HepG2 (cell line): ENCODE measurements at regions not wholly inside any gene's neighbourhood (a gene's known extent, or its start where the extent isn't known, plus 50 kb on each side); places are given as distances from the start of the nearest gene placed in this dataset.

ENCODE experiments used
- ATAC-seq: fragments of 200-7000 bp; cut with Tn5 transposase; 3 replicates; pipeline ENCODE4 v1.9.1; 2020; ENCODE audit warnings: mild to moderate bottlenecking, moderate library complexity
- BruUV-seq: library from RNA; stranded (reverse); fragments of 400-500 nt; replicated peaks from 2 replicates; lab custom pipeline; 2021; lab: Mats Ljungman, UMichigan
- CTCF ChIA-PET: fragments of 300-600 bp; formaldehyde crosslinking; extraction: SDS; loops from one replicate; lab custom pipeline; 2021; ENCODE audit warnings: low total read pairs, inconsistent platforms, low intra/inter-chr PET ratio; lab: Yijun Ruan, JAX
- POLR2A ChIA-PET: fragments of 350-600 bp; sonication (Branson Sonifier 250); formaldehyde crosslinking; loops from one replicate; lab custom pipeline; 2020; ENCODE audit warnings: antibody characterized with exemption, inconsistent platforms; lab: Yijun Ruan, JAX
- DNase-seq: peaks from one replicate; pipeline ENCODE4 v3.0.0-alpha.2; 2015; ENCODE audit warnings: low spot score
- FAIRE-seq: peaks from 3 replicates; lab custom pipeline; 2011; peaks lifted over from hg19 to GRCh38; lab: Jason Lieb, UNC
- H2AFZ ChIP-seq: one replicate; pipeline ENCODE4 v1.6.1; 2011; ENCODE audit warnings: low read length, inconsistent platforms
- H3K27ac ChIP-seq: fragments of 300-600 bp; 3 replicates; pipeline ENCODE4 v1.8.0; 2011; ENCODE audit warnings: mixed run types, mild to moderate bottlenecking, mixed read lengths, low read length, inconsistent platforms; ENCODE audit not compliant: insufficient read depth; ENCODE audit errors: extremely low read length
- H3K27me3 ChIP-seq, 2 experiments: fragments of 200-600 bp in 1 of 2; 2 replicates in 1 of 2; 3 replicates in 1 of 2; pipeline versions ENCODE4 v1.6.0 to v1.8.0; 2011; ENCODE audit warnings: low read length in 2 of 2, mild to moderate bottlenecking in 2 of 2, moderate library complexity in 2 of 2, inconsistent platforms in 1 of 2; ENCODE audit not compliant: insufficient read depth in 2 of 2, control insufficient read depth in 1 of 2
- H3K36me3 ChIP-seq, 2 experiments: fragments of 200-600 bp in 1 of 2; replicated peaks in 1 of 2; 2 replicates in 1 of 2; 3 replicates in 1 of 2; pipeline versions ENCODE4 v1.5.1 to v1.8.0; 2011; ENCODE audit warnings: low read length in 2 of 2, inconsistent platforms in 1 of 2; ENCODE audit not compliant: insufficient read depth in 2 of 2, control insufficient read depth in 1 of 2
- H3K4me1 ChIP-seq: 2 replicates; pipeline ENCODE4 v1.5.1; 2012; ENCODE audit warnings: low read length, inconsistent platforms; ENCODE audit not compliant: insufficient read depth
- H3K4me2 ChIP-seq: 2 replicates; pipeline ENCODE4 v1.6.0; 2011; ENCODE audit warnings: low read depth, low read length, inconsistent platforms
- H3K4me3 ChIP-seq, 3 experiments: fragments of 200-600 bp in 1 of 3; sonication (generic), shearing (Covaris generic) in 1 of 3; replicated peaks in 1 of 3; 2 replicates each; pipeline ENCODE4 v1.5.1; 2011 to 2016; ENCODE audit warnings: low read length in 3 of 3, inconsistent platforms in 2 of 3, low read depth in 2 of 3, mild to moderate bottlenecking in 2 of 3, control low read depth in 1 of 3, mixed read lengths in 1 of 3; ENCODE audit not compliant: insufficient read depth in 1 of 3
- H3K79me2 ChIP-seq: one replicate; pipeline ENCODE4 v1.6.1; 2011; ENCODE audit warnings: low read length, inconsistent platforms; ENCODE audit not compliant: insufficient read depth
- H3K9ac ChIP-seq: 2 replicates; pipeline ENCODE4 v1.6.0; 2011; ENCODE audit warnings: mild to moderate bottlenecking, low read depth, low read length, inconsistent platforms; ENCODE audit not compliant: insufficient read depth
- H3K9me3 ChIP-seq: 2 replicates; pipeline ENCODE4 v1.5.1; 2012; ENCODE audit warnings: mild to moderate bottlenecking, low read length
- H4K20me1 ChIP-seq: 2 replicates; pipeline ENCODE4 v1.6.0; 2011; ENCODE audit warnings: inconsistent platforms, mild to moderate bottlenecking, low read length, moderate library complexity; ENCODE audit not compliant: insufficient read depth
- AHR ChIP-seq: IDR thresholded peaks from 2 replicates; pipeline ENCODE4 v1.6.1; 2018; ENCODE audit warnings: missing genetic modification reagents, missing compliant biosample characterization
- BATF2 ChIP-seq: sonication (generic); formaldehyde crosslinking; IDR thresholded peaks from 2 replicates; pipeline ENCODE4 v1.8.0; 2022; ENCODE audit warnings: mild to moderate bottlenecking, missing genetic modification reagents, moderate library complexity
- CEBPZ ChIP-seq: IDR thresholded peaks from 2 replicates; pipeline ENCODE4 v1.6.1; 2012; ENCODE audit warnings: low read length, improper control_type of control experiment
- HES4 ChIP-seq: sonication (generic); formaldehyde crosslinking; IDR thresholded peaks from 2 replicates; pipeline ENCODE4 v1.9.0; 2021; ENCODE audit warnings: mild to moderate bottlenecking, missing genetic modification reagents, borderline replicate concordance
- NFYC ChIP-seq: IDR thresholded peaks from 2 replicates; pipeline ENCODE4 v1.6.1; 2016; ENCODE audit warnings: missing genetic modification reagents, missing compliant biosample characterization
- SAP130 ChIP-seq: IDR thresholded peaks from 2 replicates; pipeline ENCODE4 v1.6.1; 2016; ENCODE audit warnings: low read depth
- ZBTB25 ChIP-seq: IDR thresholded peaks from 2 replicates; pipeline ENCODE4 v1.6.1; 2018; ENCODE audit warnings: missing genetic modification reagents
- ZNF280D ChIP-seq: sonication (generic); formaldehyde crosslinking; IDR thresholded peaks from 2 replicates; pipeline ENCODE4 v1.5.1; 2020; ENCODE audit warnings: mild to moderate bottlenecking, missing genetic modification reagents
- ZNF547 ChIP-seq: sonication (generic); formaldehyde crosslinking; IDR thresholded peaks from 2 replicates; pipeline ENCODE4 v1.5.1; 2020; ENCODE audit warnings: mild to moderate bottlenecking, missing genetic modification reagents
- WGBS: methylation state at CpG from one replicate; pipeline ENCODE4 v1.1.6; 2017; ENCODE audit warnings: low lambda C conversion rate; 5-methylcytosine and 5-hydroxymethylcytosine counted together
- in situ Hi-C: cut with HindIII; loops from 2 replicates; pipeline ENCODE4 v1.10.0; 2017; ENCODE audit warnings: low pct_unique_long_range_greater_than_20kb; ENCODE audit not compliant: extremely low pct_ligation_motif_present
- intact Hi-C: fragments of 100-400 bp; cut with micrococcal nuclease; formaldehyde crosslinking; loops from one replicate; pipeline ENCODE4 v1.10.0; 2022; ENCODE audit not compliant: unreplicated experiment

- ATAC-seq (no peak), DNase-seq (no peak), FAIRE-seq (no peak)
- Histone ChIP-seq H3K4me2 (no peak overlapping the region), H2AFZ (no peak overlapping the region), H3K9ac (no peak overlapping the region), H3K79me2 (no peaks in the 10 kb centered on the region), H3K4me3 (no peak overlapping the region), H3K4me1 (no peaks in the 10 kb centered on the region), H4K20me1 (no peaks in the 10 kb centered on the region), H3K36me3 (no peaks in the 10 kb centered on the region), H3K27me3 (peaks cover 9 to 47% of the 10 kb centered on the region in 2 experiments; a peak in 4 of 5 replicates), H3K9me3 (no peaks in the 10 kb centered on the region), H3K27ac (no peak overlapping the region)
- POLR2A ChIA-PET = no interaction called here
- no TSS peak for BruUV-seq
- CTCF ChIA-PET = no interaction called here
- 40% methylated on average over 8 of the region's 8 CpGs for WGBS
- no peak for TF ChIP-seq AHR (CRISPR knock-in tag)
- no peak for TF ChIP-seq ZBTB25 (CRISPR knock-in tag)
- no peak for TF ChIP-seq BATF2 (CRISPR knock-in tag)
- TF ChIP-seq NFYC (CRISPR knock-in tag) = no peak
- TF ChIP-seq SAP130 (CRISPR knock-in tag) = no peak
- in situ Hi-C loops (loop anchor here (25.0 kb wide), 1 partner anchor 474 kb away; no protein-coding TSS in a partner anchor), intact Hi-C loops (loop anchor here (10.0 kb wide), 1 partner anchor 239 kb away; no protein-coding TSS in a partner anchor)
Measured at GRCh38 chr21:33135925-33136324, 66.0 kb downstream of the OLIG1 start.

GRCh38 chr21:33136847-33137502 is 67.0 kb downstream of the OLIG1 start:
- in situ Hi-C loops = loop anchor here (25.0 kb wide), 1 partner anchor 475 kb away; no protein-coding TSS in a partner anchor
- no peak overlapping the region for H2AFZ ChIP-seq
- POLR2A ChIA-PET = no interaction called here
- CTCF ChIA-PET = no interaction called here
- no peaks in the 10 kb centered on the region for H3K9me3 ChIP-seq
- DNase-seq = no peak
- H3K4me3 ChIP-seq = no peak overlapping the region
- no peak for FAIRE-seq
- intact Hi-C loops = loop anchor here (10.0 kb wide), 1 partner anchor 238 kb away; no protein-coding TSS in a partner anchor
- no peaks in the 10 kb centered on the region for H3K79me2 ChIP-seq
- no peak overlapping the region for H3K4me2 ChIP-seq
- WGBS = 9% methylated on average over 7 of the region's 7 CpGs
- no peaks in the 10 kb centered on the region for H4K20me1 ChIP-seq
- no TSS peak for BruUV-seq
- no peak for ATAC-seq
- peaks cover 5 to 48% of the 10 kb centered on the region in 2 experiments; a peak in 4 of 5 replicates for H3K27me3 ChIP-seq
- H3K36me3 ChIP-seq = no peaks in the 10 kb centered on the region
- H3K9ac ChIP-seq = no peak overlapping the region
- H3K27ac ChIP-seq = no peak overlapping the region
- no peaks in the 10 kb centered on the region for H3K4me1 ChIP-seq
- no peak for TF ChIP-seq HES4 (CRISPR knock-in tag)
- no peak for TF ChIP-seq ZNF280D (CRISPR knock-in tag)
- TF ChIP-seq ZNF547 (CRISPR knock-in tag) = no peak
- no peak for TF ChIP-seq CEBPZ
